Activated CD8-positive, alpha-beta memory T cell treated with anti-CD3 and anti-CD28 coated beads for 36 hours (primary cell): ENCODE measurements at regions not wholly inside any gene's neighbourhood (a gene's known extent, or its start where the extent isn't known, plus 50 kb on each side); places are given as distances from the start of the nearest gene placed in this dataset.
"Not testable (repeated sequence)": the region's sequence is repeated elsewhere in the genome, so short reads cannot be mapped to it uniquely, and the experiment has no call there.

ENCODE experiments used
- CTCF ChIA-PET: fragments of 350-600 bp; sonication (Branson Sonifier 250); formaldehyde crosslinking; loops from one replicate; lab custom pipeline; 2021; ENCODE audit warnings: antibody characterized with exemption; lab: Charles Lee
- POLR2A ChIA-PET: fragments of 350-600 bp; sonication (Branson Sonifier 250); formaldehyde crosslinking; loops from one replicate; lab custom pipeline; 2021; ENCODE audit warnings: antibody characterized with exemption; lab: Charles Lee

DNA sequence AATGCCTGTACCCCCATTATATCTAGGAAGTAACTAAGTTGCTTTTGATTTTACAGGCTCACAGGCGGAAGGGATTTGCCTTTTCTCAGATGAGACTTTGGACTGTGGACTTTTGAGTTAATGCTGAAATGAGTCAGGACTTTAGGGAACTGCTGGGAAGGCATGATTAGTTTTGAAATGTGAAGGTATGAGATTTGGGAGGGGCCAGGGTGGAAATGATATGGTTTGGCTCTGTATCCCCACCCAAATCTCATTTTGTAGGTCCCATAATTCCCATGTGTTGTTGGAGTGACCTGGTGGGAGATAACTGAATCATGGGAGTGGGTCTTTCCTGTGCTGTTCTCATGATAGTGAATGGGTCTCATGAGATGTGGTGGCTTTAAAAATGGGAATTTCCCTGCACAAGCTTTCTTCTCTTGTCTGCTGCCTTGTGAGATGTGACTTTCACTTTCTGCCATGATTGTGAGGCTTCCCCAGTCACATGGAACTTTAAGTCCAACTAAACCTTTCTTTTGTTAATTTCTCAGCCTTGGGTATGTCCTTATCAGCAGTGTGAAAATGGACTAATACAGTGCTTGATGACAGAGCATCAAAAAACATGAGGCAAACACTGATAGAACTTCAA lies 1119.5 kb downstream of the PLA2G4A start:
- CTCF ChIA-PET: no interaction called here
- POLR2A ChIA-PET: no interaction called here

DNA sequence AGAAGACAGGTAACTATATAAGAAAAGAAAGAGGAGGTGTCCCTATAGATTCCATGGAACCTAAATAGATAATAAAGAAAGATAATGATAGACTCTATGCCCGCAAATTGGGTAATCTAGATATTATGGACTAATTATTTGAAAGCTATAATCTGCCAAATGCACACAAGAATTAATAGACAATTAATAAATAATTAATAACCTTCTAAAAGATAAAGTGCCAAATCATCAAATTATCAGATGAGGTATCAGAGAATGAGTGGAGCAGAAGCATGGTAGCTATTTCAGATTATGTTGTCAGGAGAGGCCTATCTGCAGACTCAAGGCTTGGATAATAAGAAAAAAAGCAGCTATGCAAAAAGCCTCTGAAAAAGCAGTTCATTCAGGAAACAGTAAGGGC lies 1120.8 kb downstream of the PLA2G4A start:
- CTCF ChIA-PET: no interaction called here
- POLR2A ChIA-PET: no interaction called here

DNA sequence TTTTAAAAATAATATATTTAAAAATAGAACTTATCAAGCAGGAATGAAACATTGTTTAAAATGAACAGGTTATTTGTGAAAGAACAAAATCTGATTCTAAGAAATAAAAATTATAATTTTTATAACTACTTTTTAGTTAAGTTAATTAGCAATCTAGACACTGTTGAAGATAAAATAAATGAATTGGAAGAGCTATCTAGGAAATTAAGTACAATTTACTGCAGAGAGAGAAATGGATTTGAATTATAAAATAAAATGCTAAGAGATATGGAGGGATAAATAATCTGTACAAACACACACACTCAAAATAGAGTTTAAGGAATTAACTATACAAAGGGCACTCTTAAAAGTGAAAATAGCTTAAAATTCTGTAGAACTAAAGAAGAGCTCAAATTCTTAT lies 1123.1 kb downstream of the PLA2G4A start:
- CTCF ChIA-PET: no interaction called here
- POLR2A ChIA-PET: no interaction called here

DNA sequence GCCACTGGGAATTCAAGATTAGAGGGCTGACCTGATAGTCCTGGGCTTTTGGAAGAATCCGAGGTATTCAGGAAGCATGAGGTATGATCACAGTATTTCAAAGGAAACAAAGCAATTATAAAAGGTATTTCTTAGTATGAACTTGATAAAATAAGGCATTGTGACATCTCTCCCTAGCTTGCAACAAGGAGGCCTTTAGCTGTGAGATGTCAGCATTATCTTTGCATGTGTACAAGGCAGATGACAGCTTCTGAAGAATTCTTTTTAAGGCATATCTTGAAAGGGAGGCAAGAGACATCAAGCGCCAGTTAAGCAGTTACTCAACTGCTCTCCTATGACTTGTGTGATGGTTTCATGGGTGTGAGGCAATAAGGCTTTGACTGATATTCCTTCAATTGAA lies 1123.7 kb downstream of the PLA2G4A start:
- ChIA-PET POLR2A (no interaction called here), CTCF (no interaction called here)

DNA sequence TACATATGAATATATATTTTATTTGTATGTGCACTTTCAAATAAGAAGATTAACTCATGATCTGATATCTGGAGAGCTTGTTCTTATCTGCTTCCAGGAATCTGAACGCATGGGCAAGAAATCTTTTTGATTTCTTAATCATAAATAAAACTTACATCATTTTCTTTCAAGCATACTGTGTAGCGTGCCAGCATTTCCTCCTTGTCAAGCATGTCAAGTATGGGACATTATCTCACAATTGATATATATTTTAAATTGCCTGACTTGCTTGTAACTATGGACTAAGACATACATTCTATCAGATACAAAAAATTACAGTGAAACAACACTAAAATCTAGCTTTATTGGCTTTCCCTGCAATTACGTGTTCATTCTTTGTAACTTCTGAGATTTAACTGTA lies 1128.2 kb downstream of the PLA2G4A start:
- POLR2A ChIA-PET: no interaction called here
- CTCF ChIA-PET: no interaction called here

DNA sequence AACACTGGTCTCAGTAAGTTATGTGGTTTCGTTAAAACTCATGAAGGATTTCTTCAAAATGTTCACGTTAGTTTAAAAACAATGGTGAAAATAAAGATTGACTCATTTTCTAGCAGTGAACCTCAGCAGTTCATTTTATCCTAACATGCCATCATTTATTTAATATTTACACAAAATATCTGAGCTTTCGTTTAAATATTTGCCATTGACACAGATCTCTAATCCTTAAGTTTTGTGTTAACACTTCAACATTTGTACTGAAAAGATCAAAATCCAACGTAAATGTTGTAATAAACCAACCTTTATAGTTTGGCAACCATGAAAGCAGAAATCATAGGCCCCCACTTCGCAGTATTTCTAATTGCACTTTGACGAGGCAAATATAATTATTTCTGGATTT lies 1129.5 kb downstream of the PLA2G4A start:
- CTCF ChIA-PET: no interaction called here
- POLR2A ChIA-PET: no interaction called here

DNA sequence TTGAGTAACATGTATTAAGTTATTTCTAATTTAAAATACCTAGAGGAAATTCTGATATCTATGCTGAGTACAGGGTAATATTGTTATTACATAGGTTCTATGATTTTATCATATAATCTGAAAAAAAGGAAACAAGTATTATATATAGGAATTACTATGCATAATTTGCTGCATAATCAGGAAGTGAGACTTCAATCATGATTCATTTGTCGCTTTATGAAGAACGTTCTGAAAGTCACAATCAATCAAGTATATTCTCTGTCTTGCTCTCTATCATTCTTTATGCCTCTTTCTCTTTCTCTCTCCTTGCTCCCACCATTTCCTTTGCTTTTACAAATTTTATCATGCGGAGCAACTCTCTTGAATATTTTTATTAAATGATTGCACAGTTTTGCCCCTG lies 1130.3 kb downstream of the PLA2G4A start:
- POLR2A ChIA-PET: no interaction called here
- CTCF ChIA-PET: no interaction called here

DNA sequence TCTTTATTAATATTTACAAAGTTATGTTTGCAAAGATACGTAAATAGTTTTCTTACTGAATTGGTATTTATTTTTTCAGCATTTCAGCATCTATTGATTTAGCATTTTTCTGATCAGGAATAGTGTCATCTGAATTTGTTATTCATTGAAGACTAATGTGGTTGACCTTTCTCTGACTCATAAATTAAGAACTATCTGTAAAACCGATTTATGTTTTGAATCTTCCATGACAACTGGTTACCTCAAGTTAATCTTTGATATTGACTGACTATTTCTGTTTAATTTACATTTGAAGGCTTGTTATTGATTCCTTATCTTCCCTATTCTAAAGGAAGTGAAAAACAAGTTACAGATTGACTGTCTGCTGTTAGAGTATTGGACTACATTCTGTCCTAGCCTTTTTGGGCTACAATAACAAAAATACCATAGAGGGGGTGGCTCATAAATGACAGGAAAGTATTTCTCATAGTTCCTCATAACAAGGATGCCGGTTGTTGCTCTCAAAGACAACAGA lies 1131.4 kb downstream of the PLA2G4A start:
- ChIA-PET CTCF (no interaction called here), POLR2A (no interaction called here)

DNA sequence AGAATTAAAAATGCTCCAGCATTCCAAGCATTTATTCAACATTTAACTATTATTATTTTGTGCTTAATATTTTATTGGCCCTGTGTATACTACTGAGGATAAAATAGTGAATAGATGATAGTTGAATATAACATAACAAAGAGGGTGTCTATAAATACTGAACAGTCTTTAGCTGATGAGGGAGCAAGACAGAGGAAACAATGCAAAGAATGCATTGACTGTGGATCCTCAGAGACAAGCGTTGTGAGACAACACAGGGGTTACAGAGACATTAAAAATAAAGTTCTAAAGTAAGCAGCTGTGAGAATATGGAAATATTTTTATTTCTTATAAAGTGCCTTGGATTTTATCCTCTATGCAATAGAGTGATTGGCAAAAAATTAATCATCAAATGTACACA lies 1133.1 kb downstream of the PLA2G4A start:
- POLR2A ChIA-PET: no interaction called here
- CTCF ChIA-PET: no interaction called here

DNA sequence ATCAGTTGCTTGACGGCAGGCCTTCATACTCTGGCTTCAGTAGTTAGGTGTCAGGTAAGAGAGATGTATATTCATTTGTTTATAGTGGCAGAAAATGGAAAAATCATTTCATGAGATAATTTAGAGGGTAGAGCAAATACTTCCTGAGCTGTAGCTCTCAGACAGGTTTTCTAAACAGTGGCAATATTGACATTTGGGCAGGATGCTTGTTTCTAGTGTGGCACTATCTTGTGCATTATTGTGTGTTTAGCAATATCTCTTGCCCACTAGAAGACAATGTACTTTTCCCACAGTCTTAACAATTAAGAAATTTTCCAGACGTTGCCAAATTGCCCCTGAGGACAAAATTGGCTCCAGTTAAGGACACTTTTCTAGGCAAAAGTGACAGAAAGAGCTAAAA lies 1143.1 kb downstream of the PLA2G4A start:
- POLR2A ChIA-PET: no interaction called here
- CTCF ChIA-PET: no interaction called here

DNA sequence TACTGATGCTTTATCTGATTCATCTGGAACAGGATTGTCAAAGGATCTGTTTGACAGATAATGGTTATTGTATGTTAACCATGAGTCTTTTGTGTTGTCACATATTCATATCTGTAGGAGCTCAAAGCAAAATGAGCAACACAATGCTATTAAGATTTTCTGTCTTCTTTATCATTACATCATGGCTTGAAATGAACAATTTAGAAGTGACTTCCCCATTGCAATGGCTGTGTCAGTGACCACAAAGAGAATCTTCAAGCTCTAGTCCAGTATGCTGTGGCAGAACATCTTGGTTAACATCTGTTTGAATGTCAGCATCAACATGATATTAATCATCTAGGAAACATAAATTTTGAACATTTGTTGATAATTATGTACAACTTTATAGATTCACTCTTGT lies 1148.5 kb downstream of the PLA2G4A start:
- CTCF ChIA-PET: no interaction called here
- POLR2A ChIA-PET: no interaction called here

DNA sequence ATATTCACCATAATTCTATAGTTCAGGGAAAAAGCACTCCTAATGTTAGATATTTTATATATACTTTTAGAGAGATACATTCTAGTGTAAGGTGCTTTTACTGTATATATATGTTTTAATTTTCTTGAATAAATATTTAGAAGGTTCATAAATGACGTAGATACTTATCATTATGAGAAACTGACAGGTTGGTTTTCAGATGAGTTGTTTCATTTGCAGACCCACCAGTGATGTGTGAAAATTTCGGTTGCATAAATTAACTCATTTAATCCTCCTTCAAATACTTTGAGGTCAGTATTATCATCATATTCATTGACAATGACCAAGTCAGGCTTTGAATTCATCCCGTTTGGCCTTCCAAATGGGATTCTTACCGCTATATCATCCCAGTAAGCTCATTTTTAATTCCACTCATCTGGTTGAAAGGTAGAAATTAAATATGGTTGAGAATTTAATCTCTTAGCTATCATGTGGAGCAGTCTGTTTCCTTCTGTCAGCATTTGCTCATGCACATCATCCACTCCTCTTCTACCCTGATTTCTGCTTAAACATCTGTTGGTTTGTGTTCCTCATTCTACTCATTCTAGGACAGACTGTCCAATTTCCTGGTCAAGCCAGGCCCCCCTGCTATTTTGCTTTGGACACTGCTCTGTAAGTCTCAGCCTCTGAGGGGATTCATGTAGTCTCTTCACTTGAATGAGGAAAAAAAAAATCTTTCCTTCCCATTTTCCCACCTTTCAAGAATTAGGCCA lies 1156.6 kb downstream of the PLA2G4A start:
- ChIA-PET CTCF (no interaction called here), POLR2A (no interaction called here)

DNA sequence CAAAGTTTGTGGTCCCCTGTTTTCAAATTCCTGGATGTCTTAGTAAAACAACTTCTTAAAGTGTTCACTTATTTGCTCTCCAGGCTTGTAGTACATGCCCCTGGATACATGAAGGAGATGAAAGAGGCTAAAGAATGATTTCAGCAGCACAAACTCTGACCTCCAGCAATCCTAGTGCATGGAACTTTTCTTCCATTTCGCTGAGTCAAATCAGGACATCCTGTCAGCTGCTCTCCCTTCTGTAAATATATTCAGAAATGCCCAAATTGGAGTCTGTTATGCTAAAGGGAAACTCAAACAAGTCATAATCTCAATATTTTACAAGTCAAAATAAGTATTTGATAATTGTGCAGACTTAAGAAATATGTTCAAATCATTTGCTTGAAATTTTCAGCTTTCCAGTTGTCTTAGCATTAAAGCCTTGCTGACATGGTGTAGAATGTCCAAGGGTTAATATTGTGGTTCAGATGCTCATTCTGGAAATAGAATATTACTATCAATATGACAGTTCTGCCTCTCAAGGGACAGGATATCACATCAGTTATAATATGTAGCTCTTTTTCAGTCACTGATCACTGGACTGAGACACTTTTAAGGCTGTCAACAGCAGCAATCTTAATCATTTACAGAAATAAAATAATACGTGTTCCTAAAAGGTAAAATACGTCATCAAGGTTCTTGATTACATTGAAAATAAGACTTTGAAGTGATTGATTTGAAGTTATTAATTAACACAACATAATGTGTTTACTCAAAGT lies 1157.3 kb downstream of the PLA2G4A start:
- POLR2A ChIA-PET: no interaction called here
- CTCF ChIA-PET: no interaction called here

DNA sequence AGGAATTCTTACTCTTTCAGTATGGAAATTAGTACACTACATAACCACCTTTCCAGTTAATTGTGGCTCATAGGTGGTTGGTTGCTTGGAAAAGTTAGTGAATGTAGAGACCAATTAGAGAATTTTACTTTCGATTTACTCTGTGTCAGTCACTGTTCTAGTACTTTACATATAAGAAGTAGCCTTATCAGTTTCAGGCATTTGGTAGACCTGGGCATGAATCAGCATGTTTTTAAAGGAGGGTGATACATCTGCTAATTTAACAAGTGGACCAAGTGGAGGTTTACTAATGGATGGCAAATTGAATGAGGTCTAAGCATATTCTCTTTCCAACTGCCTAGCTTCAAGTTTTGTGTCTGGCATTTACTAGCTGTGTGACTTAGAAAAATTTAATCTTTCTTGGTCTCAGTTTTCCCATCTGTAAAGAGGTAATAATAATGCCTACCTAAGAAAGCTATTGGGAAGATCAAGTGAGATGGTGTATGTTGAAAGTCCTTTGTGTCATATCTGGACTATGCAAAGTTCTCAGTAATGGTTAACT lies 1158.6 kb downstream of the PLA2G4A start:
- CTCF ChIA-PET: no interaction called here
- POLR2A ChIA-PET: no interaction called here

DNA sequence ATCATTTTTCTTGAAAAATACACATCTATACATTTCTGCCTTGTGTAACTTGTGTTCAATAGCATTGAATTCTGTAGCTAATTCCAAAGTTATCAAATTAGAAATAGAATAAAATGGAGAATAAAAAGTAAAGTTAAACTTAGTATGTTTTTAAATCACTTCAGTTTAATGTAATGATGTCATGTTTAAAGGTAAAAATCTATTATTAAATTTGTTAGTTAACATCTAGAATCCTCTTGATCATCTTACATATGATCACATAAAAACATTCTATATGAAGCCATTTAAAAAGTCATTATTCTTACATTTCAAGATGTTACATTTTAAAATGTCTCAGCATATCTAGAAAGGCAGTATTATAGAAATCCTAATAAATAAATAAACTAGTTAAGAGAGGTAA lies 1163.2 kb downstream of the PLA2G4A start:
- POLR2A ChIA-PET: no interaction called here
- CTCF ChIA-PET: no interaction called here

DNA sequence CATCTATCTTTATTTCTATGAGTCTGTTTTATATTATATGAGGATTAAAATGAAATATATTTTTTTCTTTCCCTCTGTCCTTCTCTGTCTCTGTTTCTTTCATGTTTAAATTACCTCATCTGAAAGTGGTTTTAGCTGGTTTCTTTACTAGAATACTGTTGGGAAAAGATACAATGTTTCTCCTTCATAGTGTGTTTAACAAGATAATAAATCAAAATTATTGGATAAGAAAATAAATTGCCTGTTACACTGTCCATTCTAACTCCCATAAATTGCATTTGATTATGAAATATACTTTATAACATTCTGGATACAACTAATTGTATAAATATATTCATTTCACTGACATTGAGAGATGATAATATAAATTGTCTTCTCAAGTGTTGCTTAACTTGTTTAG lies 1168.0 kb downstream of the PLA2G4A start:
- POLR2A ChIA-PET: no interaction called here
- CTCF ChIA-PET: no interaction called here

DNA sequence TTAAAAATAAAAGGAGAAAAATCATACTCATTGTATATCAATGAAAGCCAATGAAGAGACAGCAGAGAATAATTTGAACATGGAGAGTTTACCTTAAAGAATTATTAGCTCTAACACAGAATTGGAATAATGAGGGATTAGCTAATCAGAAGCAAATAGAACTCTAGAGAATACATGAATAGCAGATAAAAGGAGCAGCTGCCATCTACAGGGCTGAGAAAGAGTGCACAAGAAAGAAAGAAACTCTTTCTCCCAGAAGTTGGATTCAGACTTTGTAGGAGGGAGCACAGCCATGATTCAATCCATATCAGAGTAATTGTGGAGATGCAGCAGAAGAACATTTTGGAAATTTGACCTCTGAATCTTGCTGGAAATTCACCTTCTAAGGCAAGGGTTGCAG lies 1171.2 kb downstream of the PLA2G4A start:
- ChIA-PET POLR2A (no interaction called here), CTCF (no interaction called here)

DNA sequence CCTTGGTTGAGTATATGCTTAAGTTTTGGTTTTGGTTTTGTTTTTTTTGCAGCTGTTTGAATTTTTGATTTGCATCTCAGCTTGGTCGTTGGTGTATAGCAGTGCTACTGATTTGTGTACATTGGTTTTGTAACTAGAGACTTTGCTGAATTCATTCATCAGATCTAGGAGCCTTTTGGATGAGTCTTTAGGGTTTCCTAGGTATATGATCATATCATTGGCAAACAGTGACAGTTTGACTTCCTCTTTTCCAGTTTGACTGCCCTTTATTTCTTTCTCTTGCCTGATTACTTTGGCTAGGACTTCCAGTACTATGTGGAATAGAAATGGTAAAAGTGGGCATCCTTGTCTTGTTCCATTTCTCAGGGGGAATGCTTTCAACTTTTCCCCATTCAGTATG lies 1174.9 kb downstream of the PLA2G4A start:
- POLR2A ChIA-PET, CTCF ChIA-PET: not testable (repeated sequence)

DNA sequence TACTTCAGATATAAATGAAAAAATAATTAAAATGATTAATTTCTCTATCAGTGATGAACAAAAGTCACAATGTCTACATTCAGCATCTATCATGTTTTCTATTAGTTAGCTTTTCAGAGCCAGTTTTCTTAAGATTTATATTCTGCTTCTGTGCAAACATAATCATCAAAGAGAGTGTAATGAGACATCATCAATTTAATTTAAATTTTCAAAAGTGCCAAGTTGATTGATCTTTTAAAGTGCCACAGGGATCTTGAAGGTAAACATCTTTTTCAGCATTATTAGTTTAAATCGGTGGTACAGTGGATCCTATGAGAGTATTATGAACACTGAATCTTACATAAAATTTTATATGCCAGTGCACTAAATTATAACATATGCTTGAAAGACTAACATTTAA lies 1176.1 kb downstream of the PLA2G4A start:
- CTCF ChIA-PET: no interaction called here
- POLR2A ChIA-PET: no interaction called here

DNA sequence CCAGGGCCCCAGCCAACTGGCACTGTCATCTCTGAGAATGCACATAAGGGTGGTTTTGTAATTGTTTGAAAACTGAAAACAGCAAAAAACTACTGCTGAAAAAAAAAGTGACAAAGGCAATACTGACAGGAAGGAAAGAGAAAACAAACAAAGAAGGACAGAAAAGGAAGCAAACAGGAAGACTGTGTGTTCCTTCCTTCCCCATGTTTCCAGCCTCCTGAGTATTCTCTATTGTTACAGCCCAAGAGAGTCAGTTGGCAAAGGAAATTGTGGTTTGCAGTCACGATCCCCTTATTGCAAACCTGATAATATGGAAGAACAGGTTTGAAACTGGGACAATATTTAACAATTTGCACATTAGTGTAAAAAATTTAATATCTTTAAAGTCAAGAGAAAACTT lies 1177.6 kb downstream of the PLA2G4A start:
- CTCF ChIA-PET: no interaction called here
- POLR2A ChIA-PET: no interaction called here
